HCT116 (cell line): ENCODE measurements at regions not wholly inside any gene's neighbourhood (a gene's known extent, or its start where the extent isn't known, plus 50 kb on each side); places are given as distances from the start of the nearest gene placed in this dataset.

Experiments used
- ATAC-seq: fragments of 200-7000 bp; cut with Tn5 transposase; 2 replicates; pipeline ENCODE4 v1.9.1; 2020; ENCODE audit warnings: mild to moderate bottlenecking, moderate library complexity
- BruUV-seq: library from RNA; stranded (reverse); fragments of 400-500 nt; replicated peaks from 2 replicates; lab custom pipeline; 2021; lab: Mats Ljungman, UMichigan
- CTCF ChIA-PET: fragments of 300-600 bp; sonication (Branson Sonifier 250); formaldehyde crosslinking; loops from one replicate; lab custom pipeline; 2021; ENCODE audit warnings: antibody characterized with exemption; lab: Charles Lee
- POLR2A ChIA-PET: fragments of 300-600, 350-600 bp; sonication (Branson Sonifier 250); formaldehyde crosslinking; loops from one replicate; lab custom pipeline; 2021; ENCODE audit warnings: antibody characterized with exemption; lab: Charles Lee
- RAD21 ChIA-PET, 2 experiments: fragments of 300-600 bp; sonication (Branson Sonifier 250); formaldehyde crosslinking; loops; one replicate each; lab custom pipeline; 2023; ENCODE audit warnings: low total read pairs in 2 of 2; ENCODE audit not compliant: uncharacterized antibody in 2 of 2, unreplicated experiment in 2 of 2, low non-redundant PET in 1 of 2; lab: Charles Lee
- DNase-seq: peaks from one replicate; pipeline ENCODE4 v3.0.0-alpha.2; 2010; ENCODE audit warnings: low read depth, low spot score
- H2AFZ ChIP-seq: fragments of 200-600 bp; shearing (Covaris generic), sonication (generic); 2 replicates; pipeline ENCODE4 v1.6.1; 2017; ENCODE audit warnings: low read depth, mixed run types, mixed read lengths, antibody characterized with exemption, low read length; ENCODE audit not compliant: poor library complexity, severe bottlenecking
- H3K27ac ChIP-seq: 2 replicates; pipeline ENCODE4 v1.5.1; 2012; ENCODE audit warnings: low read depth, low read length
- H3K27me3 ChIP-seq: fragments of 200-600 bp; sonication (generic); 2 replicates; pipeline ENCODE4 v1.6.1; 2016; ENCODE audit warnings: mixed run types, low read length, mixed read lengths; ENCODE audit not compliant: insufficient read depth
- H3K36me3 ChIP-seq, 2 experiments: fragments of 200-500 bp in 1 of 2; fragments of 200-600 bp in 1 of 2; sonication (Bioruptor generic) in 1 of 2; sonication (generic) in 1 of 2; 2 replicates each; pipeline versions ENCODE4 v1.5.1 to v1.6.1; 2014 to 2016; ENCODE audit warnings: low read length in 2 of 2, inconsistent platforms in 1 of 2, mixed read lengths in 1 of 2, mixed run types in 1 of 2; ENCODE audit not compliant: insufficient read depth in 2 of 2, control insufficient read depth in 1 of 2
- H3K4me1 ChIP-seq, 2 experiments: fragments of 200-600 bp in 1 of 2; sonication (generic) in 1 of 2; 2 replicates each; pipeline versions ENCODE4 v1.5.1 to v1.6.1; 2012 to 2017; ENCODE audit warnings: low read length in 2 of 2, inconsistent platforms in 1 of 2, mild to moderate bottlenecking in 1 of 2, mixed read lengths in 1 of 2, mixed run types in 1 of 2, moderate library complexity in 1 of 2; ENCODE audit not compliant: insufficient read depth in 2 of 2, control insufficient read depth in 1 of 2
- H3K4me2 ChIP-seq: fragments of 200-600 bp; sonication (generic); 2 replicates; pipeline ENCODE4 v1.6.1; 2017; ENCODE audit warnings: mixed run types, low read length, mixed read lengths
- H3K4me3 ChIP-seq, 2 experiments: fragments of 200-600 bp in 1 of 2; sonication (generic) in 1 of 2; replicated peaks in 1 of 2; 2 replicates each; pipeline ENCODE4 v1.5.1; 2011 to 2016; ENCODE audit warnings: low read length in 2 of 2, control low read depth in 1 of 2, low read depth in 1 of 2, mild to moderate bottlenecking in 1 of 2, mixed read lengths in 1 of 2, mixed run types in 1 of 2
- H3K79me2 ChIP-seq: fragments of 200-600 bp; sonication (generic); 2 replicates; pipeline ENCODE4 v1.6.1; 2017; ENCODE audit warnings: mild to moderate bottlenecking, mixed run types, low read length, moderate library complexity, mixed read lengths; ENCODE audit not compliant: insufficient read depth
- H3K9ac ChIP-seq: fragments of 200-600 bp; sonication (generic); 2 replicates; pipeline ENCODE4 v1.6.1; 2016; ENCODE audit warnings: low read length, mixed read lengths
- H3K9me2 ChIP-seq: fragments of 200-600 bp; sonication (generic), shearing (Covaris generic); 2 replicates; pipeline ENCODE4 v1.6.1; 2017; ENCODE audit warnings: mixed run types, mild to moderate bottlenecking, moderate library complexity; ENCODE audit not compliant: insufficient read depth
- H3K9me3 ChIP-seq, 2 experiments: fragments of 200-500 bp in 1 of 2; fragments of 200-600 bp in 1 of 2; sonication (Bioruptor generic) in 1 of 2; sonication (generic) in 1 of 2; 2 replicates each; pipeline ENCODE4 v1.6.1; 2014 to 2017; ENCODE audit warnings: low read length in 2 of 2, mixed read lengths in 2 of 2, inconsistent platforms in 1 of 2, low read depth in 1 of 2, mild to moderate bottlenecking in 1 of 2, mixed run types in 1 of 2, moderate library complexity in 1 of 2; ENCODE audit not compliant: control insufficient read depth in 1 of 2, insufficient read depth in 1 of 2
- H4K20me1 ChIP-seq: fragments of 200-600 bp; sonication (generic), shearing (Covaris generic); 2 replicates; pipeline ENCODE4 v1.6.1; 2017; ENCODE audit warnings: mixed run types, mild to moderate bottlenecking, moderate library complexity; ENCODE audit not compliant: insufficient read depth
- CTCF ChIP-seq, 3 experiments: fragments of 200-600 bp in 1 of 3; sonication (generic) in 1 of 3; IDR thresholded peaks in 2 of 3; conservative IDR thresholded peaks in 1 of 3; 2 replicates each; pipeline ENCODE4 v1.5.1; 2012 to 2017; ENCODE audit warnings: low read depth in 2 of 3, low read length in 2 of 3, antibody characterized with exemption in 1 of 3, borderline replicate concordance in 1 of 3, control low read depth in 1 of 3, mild to moderate bottlenecking in 1 of 3, mixed read lengths in 1 of 3, mixed run types in 1 of 3, moderate library complexity in 1 of 3; ENCODE audit not compliant: insufficient read depth in 1 of 3
- ELF1 ChIP-seq: IDR thresholded peaks from 2 replicates; pipeline ENCODE4 v1.6.1; 2012; ENCODE audit warnings: low read depth, borderline replicate concordance
- EZH2phosphoT487 ChIP-seq: fragments of 200-600 bp; IDR thresholded peaks from 2 replicates; pipeline ENCODE4 v1.6.1; 2018; ENCODE audit warnings: antibody characterized with exemption, borderline replicate concordance
- JUND ChIP-seq: IDR thresholded peaks from 2 replicates; pipeline ENCODE4 v1.6.1; 2012
- POLR2A ChIP-seq: IDR thresholded peaks from 2 replicates; pipeline ENCODE4 v1.7.0; 2011; ENCODE audit warnings: borderline replicate concordance; ENCODE audit not compliant: insufficient read depth, insufficient read length; ENCODE audit errors: extremely low read depth
- RAD21 ChIP-seq: IDR thresholded peaks from 2 replicates; pipeline ENCODE4 v1.6.1; 2012; ENCODE audit warnings: low read depth, mild to moderate bottlenecking
- REST ChIP-seq: IDR thresholded peaks from 2 replicates; pipeline ENCODE4 v1.6.1; 2012; ENCODE audit warnings: low read depth
- SP1 ChIP-seq: IDR thresholded peaks from 2 replicates; pipeline ENCODE4 v1.6.1; 2012; ENCODE audit warnings: low read depth
- TCF7L2 ChIP-seq: IDR thresholded peaks from 2 replicates; pipeline ENCODE4 v1.7.0; 2011; ENCODE audit warnings: borderline replicate concordance, inconsistent platforms; ENCODE audit not compliant: insufficient read depth, insufficient read length; ENCODE audit errors: extremely low read depth
- YY1 ChIP-seq: IDR thresholded peaks from 2 replicates; pipeline ENCODE4 v1.6.1; 2011; ENCODE audit warnings: low read length, low read depth, moderate library complexity, mild to moderate bottlenecking; ENCODE audit not compliant: insufficient replicate concordance; ENCODE audit errors: extremely low read depth
- intact Hi-C: fragments of 100-400 bp; cut with micrococcal nuclease; formaldehyde crosslinking; loops from 2 replicates; pipeline ENCODE4 v1.10.0; 2022

GRCh38 chr2:144094408-144095151 lies 425.3 kb downstream of the ZEB2 start:
- BruUV-seq, result no TSS peak
- Histone ChIP-seq H3K4me2 (no peak overlapping the region), H3K9ac (no peak overlapping the region), H3K4me1 (no peaks in the 10 kb centered on the region), H2AFZ (no peak overlapping the region), H3K27ac (no peak overlapping the region), H3K9me3 (no peaks in the 10 kb centered on the region), H3K9me2 (no peaks in the 10 kb centered on the region), H3K4me3 (no peak overlapping the region), H3K27me3 (no peaks in the 10 kb centered on the region), H3K36me3 (no peaks in the 10 kb centered on the region), H3K79me2 (no peaks in the 10 kb centered on the region), H4K20me1 (no peaks in the 10 kb centered on the region)
- no peak for ATAC-seq
- POLR2A ChIA-PET, result no interaction called here
- TF ChIP-seq POLR2A, result no peak
- TF ChIP-seq SP1, result no peak
- no peak for TF ChIP-seq ELF1
- DNase-seq, result no peak
- intact Hi-C loops, result no loop called here
- CTCF ChIA-PET, result no interaction called here
- RAD21 ChIA-PET, result no interaction called here

- no peak for TF ChIP-seq CTCF (IDR thresholded peaks at IDR 0.05 in 2 of 3, conservative IDR thresholded peaks at IDR 0.05 in 1 of 3; ENCODE audit: borderline replicate concordance in 1 of 3, insufficient read depth in 1 of 3, low read depth in 2 of 3, low read length in 2 of 3)
- no peak for TF ChIP-seq EZH2phosphoT487
- TF ChIP-seq RAD21, result no peak
- no peak for TF ChIP-seq JUND
- no peak for TF ChIP-seq REST
- no peak for TF ChIP-seq POLR2A
- TF ChIP-seq TCF7L2, result no peak
- TF ChIP-seq SP1, result no peak
- TF ChIP-seq YY1, result no peak
- TF ChIP-seq, all 23 proteins: peak for 0
- no peak overlapping the region for H3K27ac ChIP-seq
- RAD21 ChIA-PET, result no interaction called here
- intact Hi-C loops, result no loop called here
- DNase-seq, result no peak
- no peaks in the 10 kb centered on the region for H3K27me3 ChIP-seq
- BruUV-seq, result no TSS peak
- POLR2A ChIA-PET, result no interaction called here
- no peaks in the 10 kb centered on the region for H3K79me2 ChIP-seq
- no peak for ATAC-seq
- H3K4me3 ChIP-seq, result no peak overlapping the region
- H2AFZ ChIP-seq, result no peak overlapping the region
- no peak overlapping the region for H3K4me2 ChIP-seq
- no peak overlapping the region for H3K9ac ChIP-seq
- no peaks in the 10 kb centered on the region for H3K36me3 ChIP-seq
- no peaks in the 10 kb centered on the region for H3K4me1 ChIP-seq
- H4K20me1 ChIP-seq, result no peaks in the 10 kb centered on the region
- H3K9me3 ChIP-seq, result no peaks in the 10 kb centered on the region
- CTCF ChIA-PET, result no interaction called here
- no peaks in the 10 kb centered on the region for H3K9me2 ChIP-seq
Observed at GRCh38 chr2:144091622-144092021, 428.3 kb downstream of the ZEB2 start.
